PFSK-1 (cell line): ENCODE measurements at regions not wholly inside any gene's neighbourhood (a gene's known extent, or its start where the extent isn't known, plus 50 kb on each side); places are given as distances from the start of the nearest gene placed in this dataset.

Experiments used
- POLR2AphosphoS5 ChIP-seq: IDR thresholded peaks from 2 replicates; pipeline ENCODE4 v1.6.1; 2012; ENCODE audit warnings: low read depth, mild to moderate bottlenecking, control low read depth, low read length, moderate library complexity
- REST ChIP-seq, 2 experiments: IDR thresholded peaks; 2 replicates each; pipeline versions ENCODE4 v1.6.1 to v1.8.0; 2011 to 2012; ENCODE audit warnings: low read depth in 2 of 2, low read length in 2 of 2, control low read depth in 1 of 2, inconsistent platforms in 1 of 2, mild to moderate bottlenecking in 1 of 2, moderate library complexity in 1 of 2; ENCODE audit not compliant: insufficient read depth in 1 of 2
- TAF1 ChIP-seq: IDR thresholded peaks from 2 replicates; pipeline ENCODE4 v1.6.1; 2012; ENCODE audit warnings: low read length, control low read depth, borderline replicate concordance; ENCODE audit not compliant: insufficient read depth

- TF ChIP-seq REST (IDR thresholded peaks at IDR 0.05; ENCODE audit: insufficient read depth in 1 of 2, low read depth in 2 of 2, low read length in 2 of 2) (no peak), POLR2AphosphoS5 (no peak), TAF1 (no peak)
Measured at GRCh38 chr3:79953591-79954101, 185.8 kb upstream of the ROBO1 start.
